D721Med (cell line): ENCODE measurements at regions not wholly inside any gene's neighbourhood (a gene's known extent, or its start where the extent isn't known, plus 50 kb on each side); places are given as distances from the start of the nearest gene placed in this dataset.
A peak's percentile ranks its signal among the peaks of the same experiment; 100 is the strongest.

Experiments used
- DNase-seq: peaks from one replicate; pipeline ENCODE4 v3.0.0; 2011; ENCODE audit warnings: low spot score; ENCODE audit not compliant: insufficient read length
- FAIRE-seq: peaks from 2 replicates; lab custom pipeline; 2011; peaks lifted over from hg19 to GRCh38; lab: Jason Lieb, UNC
- TF ChIP-seq, protein P1 (sequence below): IDR thresholded peaks from 2 replicates; pipeline ENCODE4 v1.5.1; 2012; ENCODE audit warnings: mild to moderate bottlenecking, control low read depth; ENCODE audit not compliant: insufficient read depth; ENCODE audit errors: missing control alignments

DNA sequence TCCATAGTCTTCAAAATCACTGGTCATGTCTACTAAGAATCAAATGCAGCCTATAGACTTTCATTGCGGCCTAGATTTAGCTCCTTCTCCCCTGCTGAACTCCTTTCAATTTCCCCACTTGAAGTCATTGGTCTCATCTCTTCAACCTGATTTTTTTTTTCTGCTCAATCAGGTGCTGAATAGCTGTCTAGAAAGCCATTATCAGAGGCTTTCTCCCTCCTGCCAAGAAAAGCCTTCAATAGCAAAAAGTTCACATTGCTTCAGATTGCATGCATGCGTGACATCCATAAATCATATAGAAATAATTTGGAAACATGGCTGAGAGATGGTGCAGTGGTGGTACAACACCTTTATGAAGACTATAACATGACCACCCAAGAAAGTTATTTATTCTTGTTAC, 316.2 kb downstream of the PLK2 start:
- TF ChIP-seq, protein P1, sequence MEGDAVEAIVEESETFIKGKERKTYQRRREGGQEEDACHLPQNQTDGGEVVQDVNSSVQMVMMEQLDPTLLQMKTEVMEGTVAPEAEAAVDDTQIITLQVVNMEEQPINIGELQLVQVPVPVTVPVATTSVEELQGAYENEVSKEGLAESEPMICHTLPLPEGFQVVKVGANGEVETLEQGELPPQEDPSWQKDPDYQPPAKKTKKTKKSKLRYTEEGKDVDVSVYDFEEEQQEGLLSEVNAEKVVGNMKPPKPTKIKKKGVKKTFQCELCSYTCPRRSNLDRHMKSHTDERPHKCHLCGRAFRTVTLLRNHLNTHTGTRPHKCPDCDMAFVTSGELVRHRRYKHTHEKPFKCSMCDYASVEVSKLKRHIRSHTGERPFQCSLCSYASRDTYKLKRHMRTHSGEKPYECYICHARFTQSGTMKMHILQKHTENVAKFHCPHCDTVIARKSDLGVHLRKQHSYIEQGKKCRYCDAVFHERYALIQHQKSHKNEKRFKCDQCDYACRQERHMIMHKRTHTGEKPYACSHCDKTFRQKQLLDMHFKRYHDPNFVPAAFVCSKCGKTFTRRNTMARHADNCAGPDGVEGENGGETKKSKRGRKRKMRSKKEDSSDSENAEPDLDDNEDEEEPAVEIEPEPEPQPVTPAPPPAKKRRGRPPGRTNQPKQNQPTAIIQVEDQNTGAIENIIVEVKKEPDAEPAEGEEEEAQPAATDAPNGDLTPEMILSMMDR = no peak
- FAIRE-seq = no peak
- no peak for DNase-seq

DNA sequence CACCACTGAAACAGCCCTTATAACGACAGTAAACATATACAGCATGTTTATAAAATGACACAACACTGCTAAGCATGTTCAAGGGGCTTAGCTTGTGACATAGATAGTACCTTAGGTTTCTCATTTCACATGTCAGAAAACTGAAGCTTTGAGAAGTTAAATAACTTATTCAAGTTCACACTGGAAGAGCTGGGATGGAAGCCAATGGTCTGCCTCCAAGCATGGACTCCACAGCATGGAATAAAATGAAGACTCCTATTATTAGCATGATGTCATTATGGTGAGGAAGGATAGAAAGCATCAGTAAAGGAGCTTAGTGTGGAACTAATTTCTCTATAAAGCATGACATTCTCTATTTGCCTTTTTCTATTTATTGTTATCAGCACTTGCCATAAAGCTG, 316.7 kb downstream of the PLK2 start:
- peak; percentile 25 for FAIRE-seq
- no peak for DNase-seq
- TF ChIP-seq, protein P1 = no peak

- no peak for DNase-seq
- no peak for FAIRE-seq
- TF ChIP-seq, protein P1 = no peak
Measured at GRCh38 chr5:58138791-58139190, 321.1 kb downstream of the PLK2 start.

- TF ChIP-seq, protein P1 = no peak
- DNase-seq = no peak
- FAIRE-seq = no peak
Measured at GRCh38 chr5:58136406-58136805, 323.5 kb downstream of the PLK2 start.

- FAIRE-seq = no peak
- TF ChIP-seq, protein P1 = no peak
- no peak for DNase-seq
Measured at GRCh38 chr5:58135571-58136335, 324.1 kb downstream of the PLK2 start.

DNA sequence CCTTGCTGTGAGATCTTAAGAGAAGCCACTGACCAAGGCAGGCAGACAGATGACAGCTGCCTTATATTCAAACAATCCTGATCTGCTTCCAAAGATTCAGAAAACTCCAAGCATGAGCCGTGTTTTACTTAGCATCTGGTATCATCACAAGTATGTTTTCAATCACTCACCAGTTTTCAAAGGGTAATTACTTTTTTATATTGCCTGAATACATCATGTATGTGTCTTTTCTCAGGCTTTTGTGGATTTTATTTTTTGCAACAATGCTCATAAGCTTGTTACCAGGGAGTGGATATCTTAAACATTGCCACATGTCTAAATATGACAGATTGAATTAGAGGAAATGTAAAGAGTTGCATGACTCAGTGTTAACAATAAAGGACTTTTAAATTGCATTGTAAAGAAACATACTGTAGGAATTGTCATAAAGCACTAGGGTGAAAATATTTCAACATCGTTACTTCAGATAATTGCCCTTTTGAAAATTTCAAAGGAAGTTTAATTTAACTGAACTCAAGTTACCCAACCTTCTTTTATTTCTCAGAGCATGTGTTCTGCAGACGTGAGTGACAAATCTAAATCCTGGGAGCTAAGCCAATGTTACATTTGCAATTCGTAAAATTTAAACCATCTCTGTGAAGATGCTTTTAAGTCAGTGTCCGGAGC, 326.1 kb downstream of the PLK2 start:
- FAIRE-seq = peak; percentile 6
- DNase-seq = no peak
- TF ChIP-seq, protein P1 = no peak

DNA sequence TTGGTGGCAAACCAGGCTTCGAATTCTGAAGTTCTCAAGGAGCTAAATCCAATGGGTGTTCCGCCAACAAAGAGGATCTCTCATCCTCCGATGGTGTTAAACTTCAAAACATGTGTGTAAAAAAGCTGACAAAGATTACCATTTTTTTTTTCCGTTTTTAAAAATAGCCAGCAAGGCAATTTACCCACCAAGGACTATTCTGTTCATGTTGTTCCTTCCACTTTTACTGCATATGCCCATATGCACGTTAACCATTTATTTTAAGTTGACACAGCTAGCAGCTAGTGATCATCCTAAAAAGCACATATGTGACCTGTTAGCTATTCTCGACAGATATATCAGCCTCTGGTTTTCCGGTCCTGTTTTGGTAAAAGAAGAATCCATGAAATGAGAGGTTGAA, 326.7 kb downstream of the PLK2 start:
- no peak for DNase-seq
- TF ChIP-seq, protein P1 = no peak
- FAIRE-seq = no peak
